IPS-15b (cell line): ENCODE measurements at regions not wholly inside any gene's neighbourhood (a gene's known extent, or its start where the extent isn't known, plus 50 kb on each side); places are given as distances from the start of the nearest gene placed in this dataset.

ENCODE experiments used
- H3K27me3 ChIP-seq: one replicate; pipeline ENCODE4 v1.6.1; 2013; ENCODE audit warnings: low read length; ENCODE audit not compliant: control insufficient read depth, insufficient read depth
- H3K36me3 ChIP-seq: one replicate; pipeline ENCODE4 v1.6.1; 2013; ENCODE audit warnings: low read length; ENCODE audit not compliant: control insufficient read depth, insufficient read depth
- H3K4me1 ChIP-seq: one replicate; pipeline ENCODE4 v1.6.1; 2013; ENCODE audit warnings: mild to moderate bottlenecking, low read length; ENCODE audit not compliant: control insufficient read depth, insufficient read depth
- H3K4me3 ChIP-seq: one replicate; pipeline ENCODE4 v1.5.1; 2013; ENCODE audit warnings: low read depth, low read length
- H3K9ac ChIP-seq: one replicate; pipeline ENCODE4 v1.6.1; 2013; ENCODE audit warnings: low read depth, mild to moderate bottlenecking, low read length
- H3K9me3 ChIP-seq: one replicate; pipeline ENCODE4 v1.6.1; 2013; ENCODE audit warnings: mild to moderate bottlenecking, low read length; ENCODE audit not compliant: control insufficient read depth, insufficient read depth

GRCh38 chr14:97218691-97219430 is 421.7 kb downstream of the VRK1 start:
- peak overlapping the region; percentile 74 for H3K4me3 ChIP-seq
- H3K9me3 ChIP-seq = no peaks in the 10 kb centered on the region
- H3K36me3 ChIP-seq = no peaks in the 10 kb centered on the region
- peak overlapping the region; percentile 76 for H3K9ac ChIP-seq
- H3K4me1 ChIP-seq = no peaks in the 10 kb centered on the region
- peaks cover 16% of the 10 kb centered on the region for H3K27me3 ChIP-seq

DNA sequence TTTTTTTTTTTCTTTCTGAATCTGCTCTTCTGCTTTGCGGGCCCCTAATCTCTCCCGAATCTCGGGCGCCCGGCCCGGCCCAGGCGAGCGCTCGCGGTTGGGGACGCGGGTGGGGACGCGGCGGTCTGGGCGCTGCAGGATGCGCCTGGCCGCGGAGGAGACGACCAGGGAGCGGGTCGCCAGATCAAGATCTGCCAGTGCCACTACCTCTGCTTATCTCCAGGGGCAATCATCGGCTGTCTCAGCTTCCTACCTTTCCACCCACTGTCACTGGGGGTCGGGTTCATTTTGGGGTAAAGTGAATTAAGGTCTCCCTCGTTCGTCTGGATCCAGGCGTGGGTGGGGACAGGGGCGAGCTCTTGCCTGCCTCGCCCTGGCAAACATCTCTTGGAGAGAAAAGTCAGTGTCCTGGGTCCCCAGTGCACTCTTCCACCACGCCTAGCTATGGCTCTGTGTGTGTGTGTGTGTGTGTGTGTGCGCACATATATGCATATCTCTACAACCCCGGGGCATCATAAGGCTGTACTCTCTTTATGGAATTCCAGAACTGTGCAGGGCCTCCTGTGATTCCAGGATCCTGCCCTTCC is 422.3 kb downstream of the VRK1 start:
- Histone ChIP-seq H3K9ac (no peak overlapping the region), H3K4me3 (peak overlapping the region; percentile 74), H3K4me1 (no peaks in the 10 kb centered on the region), H3K27me3 (peaks cover 16% of the 10 kb centered on the region), H3K9me3 (no peaks in the 10 kb centered on the region), H3K36me3 (no peaks in the 10 kb centered on the region)

GRCh38 chr14:97221572-97222285 is 424.5 kb downstream of the VRK1 start:
- H3K4me3 ChIP-seq = no peak overlapping the region
- H3K4me1 ChIP-seq = no peaks in the 10 kb centered on the region
- peaks cover 16% of the 10 kb centered on the region for H3K27me3 ChIP-seq
- H3K36me3 ChIP-seq = no peaks in the 10 kb centered on the region
- H3K9me3 ChIP-seq = no peaks in the 10 kb centered on the region
- no peak overlapping the region for H3K9ac ChIP-seq

GRCh38 chr14:97224016-97224415 is 426.8 kb downstream of the VRK1 start:
- no peaks in the 10 kb centered on the region for H3K36me3 ChIP-seq
- no peak overlapping the region for H3K9ac ChIP-seq
- H3K9me3 ChIP-seq = no peaks in the 10 kb centered on the region
- H3K4me3 ChIP-seq = no peak overlapping the region
- H3K27me3 ChIP-seq = peaks cover 16% of the 10 kb centered on the region
- no peaks in the 10 kb centered on the region for H3K4me1 ChIP-seq

DNA sequence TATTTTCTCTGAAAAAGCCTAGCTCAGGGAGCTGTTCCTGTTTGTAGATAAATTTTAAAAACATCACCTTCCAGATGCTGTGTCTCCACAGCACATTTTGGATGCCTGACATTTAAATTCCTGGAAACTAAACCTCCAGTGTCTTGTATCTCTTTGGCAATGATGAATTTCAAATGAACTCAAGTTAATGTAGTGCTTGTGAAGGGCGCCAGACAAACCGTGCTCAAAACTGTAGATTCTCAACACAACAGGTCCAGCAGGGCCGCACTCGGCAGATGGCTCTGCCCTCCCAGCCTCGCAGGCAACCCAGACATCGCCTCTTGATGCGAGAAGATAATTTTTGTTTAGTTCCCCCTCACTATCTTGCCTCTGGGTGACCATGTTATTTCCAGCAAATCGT is 432.9 kb downstream of the VRK1 start:
- Histone ChIP-seq H3K4me1 (no peaks in the 10 kb centered on the region), H3K4me3 (no peak overlapping the region), H3K9ac (no peak overlapping the region)

DNA sequence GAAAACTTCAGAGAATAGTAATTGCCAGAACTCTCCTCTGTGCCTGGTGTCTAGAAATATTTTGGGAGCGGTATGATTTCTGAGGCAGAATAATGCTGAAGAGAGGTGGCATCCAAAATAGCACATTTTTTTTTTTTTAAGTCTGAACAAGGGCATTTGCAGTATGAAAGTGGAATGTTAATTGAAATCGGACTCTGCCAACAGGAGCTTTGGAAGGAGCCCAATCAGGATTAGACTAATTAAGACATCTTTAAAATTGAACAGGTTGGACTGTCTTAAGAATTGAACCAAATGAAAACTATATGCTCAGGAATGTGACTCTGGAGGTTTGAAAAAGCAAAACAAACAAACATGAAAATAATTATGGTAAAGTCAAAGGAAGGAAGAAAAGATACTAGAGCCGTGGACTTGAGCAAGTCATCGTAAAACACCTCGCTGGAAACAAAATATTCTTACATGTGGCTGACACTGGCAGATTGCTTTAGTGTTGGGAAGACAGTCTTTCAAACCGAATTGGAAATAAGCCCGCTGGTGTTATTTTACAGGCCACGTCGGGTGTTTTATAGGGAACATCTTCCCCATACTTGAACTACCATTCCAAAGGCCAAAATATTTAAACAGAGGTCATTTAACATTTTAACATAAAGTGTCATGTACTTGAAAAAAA is 436.3 kb downstream of the VRK1 start:
- Histone ChIP-seq H3K9ac (no peak overlapping the region), H3K9me3 (no peaks in the 10 kb centered on the region), H3K4me1 (no peaks in the 10 kb centered on the region), H3K36me3 (no peaks in the 10 kb centered on the region), H3K4me3 (no peak overlapping the region), H3K27me3 (no peaks in the 10 kb centered on the region)

More for the DNA sequence above, 432.9 kb downstream of the VRK1 start:
- Histone ChIP-seq H3K27me3 (no peaks in the 10 kb centered on the region), H3K9me3 (no peaks in the 10 kb centered on the region), H3K36me3 (no peaks in the 10 kb centered on the region)

DNA sequence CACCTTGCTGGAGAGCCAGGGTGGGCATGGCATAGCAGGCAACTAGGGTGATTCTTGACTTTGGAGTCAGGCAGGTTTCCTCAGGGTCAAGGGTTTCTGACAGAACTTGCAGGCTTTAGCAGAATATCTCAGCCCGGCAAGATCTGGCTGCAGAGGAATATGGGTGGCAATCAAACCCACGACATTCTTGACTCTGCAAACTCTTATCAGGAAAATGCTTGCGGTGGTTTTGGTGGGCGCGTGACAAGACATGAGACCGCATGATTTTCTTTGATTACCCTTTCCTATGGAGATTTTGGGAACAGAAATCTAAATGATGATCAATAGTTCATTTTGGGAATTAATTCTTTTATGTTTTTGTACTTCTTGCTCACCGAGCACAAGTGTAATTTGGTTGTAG is 449.5 kb downstream of the VRK1 start:
- Histone ChIP-seq H3K9ac (no peak overlapping the region), H3K4me3 (no peak overlapping the region), H3K9me3 (no peaks in the 10 kb centered on the region), H3K36me3 (no peaks in the 10 kb centered on the region), H3K27me3 (no peaks in the 10 kb centered on the region), H3K4me1 (no peaks in the 10 kb centered on the region)

- H3K4me3 ChIP-seq = no peak overlapping the region
- H3K27me3 ChIP-seq = no peaks in the 10 kb centered on the region
- H3K9me3 ChIP-seq = no peaks in the 10 kb centered on the region
- no peak overlapping the region for H3K9ac ChIP-seq
- no peaks in the 10 kb centered on the region for H3K4me1 ChIP-seq
- no peaks in the 10 kb centered on the region for H3K36me3 ChIP-seq
Observed at GRCh38 chr14:97248973-97249372, 451.8 kb downstream of the VRK1 start.

DNA sequence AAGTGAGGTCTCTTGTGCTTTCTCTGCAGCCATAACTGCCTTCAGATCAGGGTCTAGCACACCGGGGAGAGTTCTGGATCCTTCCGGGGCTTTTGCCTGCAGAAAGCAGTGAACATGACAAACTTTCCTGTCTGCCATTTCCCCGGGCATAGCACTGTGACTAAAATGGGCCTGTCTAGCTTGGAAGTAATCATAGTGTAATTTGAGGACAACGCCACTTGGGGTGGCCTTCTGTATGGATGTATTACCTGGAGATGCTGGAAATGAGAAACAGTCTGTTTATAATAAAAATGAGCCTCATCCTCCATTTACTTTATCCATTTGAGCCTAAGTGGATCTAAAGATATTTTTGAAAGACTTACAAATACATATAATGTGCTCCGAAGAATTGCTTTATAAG is 453.7 kb downstream of the VRK1 start:
- no peak overlapping the region for H3K9ac ChIP-seq
- H3K4me1 ChIP-seq = no peaks in the 10 kb centered on the region
- H3K27me3 ChIP-seq = no peaks in the 10 kb centered on the region
- no peaks in the 10 kb centered on the region for H3K36me3 ChIP-seq
- no peak overlapping the region for H3K4me3 ChIP-seq
- H3K9me3 ChIP-seq = no peaks in the 10 kb centered on the region

DNA sequence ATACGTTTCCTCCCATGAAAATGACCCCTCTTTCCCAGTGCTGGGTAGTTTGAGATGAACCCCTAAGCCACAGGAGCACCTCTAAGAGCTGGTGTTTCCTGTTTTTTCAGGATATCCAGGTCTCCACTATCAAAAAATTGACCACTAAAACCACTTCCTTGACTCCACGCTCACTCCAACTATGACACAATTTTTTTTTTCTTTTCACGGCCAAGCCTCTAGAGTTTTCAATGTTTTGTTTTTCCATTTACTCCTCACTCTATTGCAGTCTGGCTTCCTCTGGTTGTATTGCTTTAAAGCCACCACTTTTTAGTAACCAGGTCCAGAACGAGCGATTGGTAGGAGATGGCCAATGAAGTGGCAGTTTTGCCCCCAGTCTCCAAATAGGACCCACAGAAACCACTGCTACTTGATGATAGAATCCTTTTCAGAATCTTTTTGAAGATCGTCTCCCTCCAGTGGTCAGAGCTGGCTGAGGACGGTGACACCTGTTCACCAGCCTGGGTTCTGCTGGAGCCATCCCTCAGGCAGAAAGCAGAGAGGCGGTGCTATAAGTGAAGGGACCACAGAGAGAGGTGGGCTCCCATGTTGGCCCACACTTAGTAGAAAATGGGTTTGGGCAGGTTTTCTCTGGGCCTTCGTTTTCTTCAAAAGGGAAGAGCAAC is 454.4 kb downstream of the VRK1 start:
- no peaks in the 10 kb centered on the region for H3K27me3 ChIP-seq
- no peak overlapping the region for H3K9ac ChIP-seq
- H3K36me3 ChIP-seq = no peaks in the 10 kb centered on the region
- H3K4me3 ChIP-seq = no peak overlapping the region
- no peaks in the 10 kb centered on the region for H3K9me3 ChIP-seq
- H3K4me1 ChIP-seq = no peaks in the 10 kb centered on the region

GRCh38 chr14:97253756-97254155 is 456.6 kb downstream of the VRK1 start:
- H3K4me1 ChIP-seq = no peaks in the 10 kb centered on the region

More at GRCh38 chr14:97253756-97254155, 456.6 kb downstream of the VRK1 start:
- no peak overlapping the region for H3K9ac ChIP-seq
- no peaks in the 10 kb centered on the region for H3K9me3 ChIP-seq
- H3K36me3 ChIP-seq = no peaks in the 10 kb centered on the region
- no peak overlapping the region for H3K4me3 ChIP-seq
- H3K27me3 ChIP-seq = no peaks in the 10 kb centered on the region
